Glutamatergic neuron (in vitro differentiated cells): ENCODE measurements at regions not wholly inside any gene's neighbourhood (a gene's known extent, or its start where the extent isn't known, plus 50 kb on each side); places are given as distances from the start of the nearest gene placed in this dataset.

Experiments used
- DNase-seq: peaks from one replicate; pipeline ENCODE4 v3.0.0; 2022
- H3K27ac Mint-ChIP-seq: one replicate; pipeline ENCODE4 v1.8.0; 2020; ENCODE audit warnings: mild to moderate bottlenecking, mixed read lengths, inconsistent platforms; ENCODE audit not compliant: unreplicated experiment
- H3K27me3 Mint-ChIP-seq: one replicate; pipeline ENCODE4 v1.8.0; 2020; ENCODE audit warnings: mild to moderate bottlenecking, moderate library complexity, mixed read lengths, inconsistent platforms; ENCODE audit not compliant: unreplicated experiment
- H3K36me3 Mint-ChIP-seq: one replicate; pipeline ENCODE4 v1.8.0; 2020; ENCODE audit warnings: mild to moderate bottlenecking, mixed read lengths, inconsistent platforms; ENCODE audit not compliant: unreplicated experiment
- H3K4me1 Mint-ChIP-seq: one replicate; pipeline ENCODE4 v1.8.0; 2020; ENCODE audit warnings: mild to moderate bottlenecking, low read depth, mixed read lengths, inconsistent platforms; ENCODE audit not compliant: unreplicated experiment
- H3K4me3 Mint-ChIP-seq: one replicate; pipeline ENCODE4 v1.8.0; 2020; ENCODE audit warnings: mild to moderate bottlenecking, mixed read lengths, inconsistent platforms; ENCODE audit not compliant: unreplicated experiment
- H3K9me3 Mint-ChIP-seq: one replicate; pipeline ENCODE4 v1.8.0; 2020; ENCODE audit warnings: mild to moderate bottlenecking, moderate library complexity, mixed read lengths, inconsistent platforms; ENCODE audit not compliant: unreplicated experiment
- CTCF ChIP-seq: fragments of 200-600 bp; sonication (generic); IDR thresholded peaks from one replicate; pipeline ENCODE4 v1.5.0; 2021; ENCODE audit not compliant: partially characterized antibody, unreplicated experiment

- peaks cover 2% of the 10 kb centered on the region for H3K27me3 Mint-ChIP-seq
- H3K27ac Mint-ChIP-seq = no peak overlapping the region
- H3K4me1 Mint-ChIP-seq = peaks cover 37% of the 10 kb centered on the region
- no peak for DNase-seq
- no peaks in the 10 kb centered on the region for H3K36me3 Mint-ChIP-seq
- peaks cover 2% of the 10 kb centered on the region for H3K9me3 Mint-ChIP-seq
- no peak overlapping the region for H3K4me3 Mint-ChIP-seq
- no peak for TF ChIP-seq CTCF
These were observed 122.4 kb downstream of the SLC25A47 start for GRCh38 chr14:100445436-100446088.

- H3K4me1 Mint-ChIP-seq = peaks cover 31% of the 10 kb centered on the region
- peaks cover 2% of the 10 kb centered on the region for H3K9me3 Mint-ChIP-seq
- no peak overlapping the region for H3K27ac Mint-ChIP-seq
- H3K4me3 Mint-ChIP-seq = no peak overlapping the region
- peaks cover 2% of the 10 kb centered on the region for H3K27me3 Mint-ChIP-seq
- H3K36me3 Mint-ChIP-seq = no peaks in the 10 kb centered on the region
- TF ChIP-seq CTCF = no peak
- no peak for DNase-seq
These were observed 123.4 kb downstream of the SLC25A47 start for GRCh38 chr14:100446572-100446971.

GRCh38 chr14:100448376-100448775, 125.2 kb downstream of the SLC25A47 start:
- Mint-ChIP-seq H3K27ac (no peak overlapping the region), H3K4me3 (no peak overlapping the region), H3K36me3 (no peaks in the 10 kb centered on the region), H3K9me3 (peaks cover 3% of the 10 kb centered on the region), H3K4me1 (peaks cover 24% of the 10 kb centered on the region), H3K27me3 (peaks cover 2% of the 10 kb centered on the region)
- TF ChIP-seq CTCF = no peak
- no peak for DNase-seq

GRCh38 chr14:100449225-100449987, 126.3 kb downstream of the SLC25A47 start:
- H3K27me3 Mint-ChIP-seq = peaks cover 2% of the 10 kb centered on the region
- H3K36me3 Mint-ChIP-seq = no peaks in the 10 kb centered on the region
- DNase-seq = peak; percentile 45
- TF ChIP-seq CTCF = no peak
- H3K9me3 Mint-ChIP-seq = peaks cover 3% of the 10 kb centered on the region
- peak overlapping the region; percentile 35 for H3K4me3 Mint-ChIP-seq
- peaks cover 23% of the 10 kb centered on the region for H3K4me1 Mint-ChIP-seq
- H3K27ac Mint-ChIP-seq = no peak overlapping the region

GRCh38 chr14:100450049-100450448, 126.9 kb downstream of the SLC25A47 start:
- H3K27ac Mint-ChIP-seq = no peak overlapping the region
- H3K27me3 Mint-ChIP-seq = peaks cover 2% of the 10 kb centered on the region
- no peaks in the 10 kb centered on the region for H3K36me3 Mint-ChIP-seq
- H3K9me3 Mint-ChIP-seq = peaks cover 3% of the 10 kb centered on the region
- TF ChIP-seq CTCF = no peak
- no peak overlapping the region for H3K4me3 Mint-ChIP-seq
- DNase-seq = no peak
- H3K4me1 Mint-ChIP-seq = peaks cover 21% of the 10 kb centered on the region
